ENCODE measurements at regions not wholly inside any gene's neighbourhood (a gene's known extent, or its start where the extent isn't known, plus 50 kb on each side); places are given as distances from the start of the nearest gene placed in this dataset.

- no peak for ATAC-seq
- POLR2A ChIA-PET, result no interaction called here
- intact Hi-C loops (cut with micrococcal nuclease), result no loop called here
These were observed 149.7 kb downstream of the BRMS1L start for GRCh38 chr14:35975814-35976213.

More at GRCh38 chr14:35975814-35976213, 149.7 kb downstream of the BRMS1L start:
- Histone ChIP-seq H3K4me2 (ENCODE audit: low read length) (no peak overlapping the region), H3K9ac (ENCODE audit: low read length) (no peak overlapping the region), H3K27me3 (ENCODE audit: insufficient read depth, low read length) (no peaks in the 10 kb centered on the region), H3K4me3 (replicated peaks in 1 of 2; ENCODE audit: low read depth in 1 of 2, low read length in 2 of 2) (no peak overlapping the region), H3K4me1 (ENCODE audit: control insufficient read depth in 1 of 2, insufficient read depth in 2 of 2, low read length in 2 of 2) (no peaks in the 10 kb centered on the region), H3K27ac (ENCODE audit: low read depth, low read length) (no peak overlapping the region), H3K9me3 (ENCODE audit: control insufficient read depth in 1 of 2, insufficient read depth in 1 of 2, low read depth in 1 of 2, low read length in 2 of 2) (no peaks in the 10 kb centered on the region), H4K20me1 (ENCODE audit: insufficient read depth) (no peaks in the 10 kb centered on the region), H3K9me2 (ENCODE audit: insufficient read depth) (no peaks in the 10 kb centered on the region), H3K79me2 (ENCODE audit: insufficient read depth, low read length) (no peaks in the 10 kb centered on the region), H2AFZ (ENCODE audit: low read depth, low read length, poor library complexity, severe bottlenecking) (no peak overlapping the region), H3K36me3 (ENCODE audit: control insufficient read depth in 1 of 2, insufficient read depth in 2 of 2, low read length in 2 of 2) (no peaks in the 10 kb centered on the region)
- DNase-seq (ENCODE audit: low read depth, low spot score), result no peak
- no TSS peak for BruUV-seq (replicated peaks)
- ChIA-PET CTCF (no interaction called here), RAD21 (ENCODE audit: low non-redundant PET in 1 of 2, low total read pairs in 2 of 2, uncharacterized antibody in 2 of 2, unreplicated experiment in 2 of 2) (no interaction called here)
- TF ChIP-seq ZNF274 (IDR thresholded peaks at IDR 0.05; ENCODE audit: low read depth, low read length) (no peak), ELF1 (IDR thresholded peaks at IDR 0.05; ENCODE audit: borderline replicate concordance, low read depth) (no peak), JUND (IDR thresholded peaks at IDR 0.05) (no peak), CBX3 (IDR thresholded peaks at IDR 0.05; ENCODE audit: low read depth) (no peak), REST (IDR thresholded peaks at IDR 0.05; ENCODE audit: low read depth) (no peak), POLR2AphosphoS5 (IDR thresholded peaks at IDR 0.05; ENCODE audit: low read depth, low read length) (no peak), RAD21 (IDR thresholded peaks at IDR 0.05; ENCODE audit: low read depth) (no peak), ZBTB33 (IDR thresholded peaks at IDR 0.05; ENCODE audit: extremely low read depth, insufficient replicate concordance, low read length) (no peak), MAX (IDR thresholded peaks at IDR 0.05) (no peak), ATF3 (IDR thresholded peaks at IDR 0.05) (no peak)

All from HCT116 (cell line).